ENCODE measurements at regions not wholly inside any gene's neighbourhood (a gene's known extent, or its start where the extent isn't known, plus 50 kb on each side); places are given as distances from the start of the nearest gene placed in this dataset.

- DNase-seq (ENCODE audit: low read depth, low spot score) = no peak
Measured at GRCh38 chr5:2012885-2013284, 130.2 kb upstream of the IRX4 start.

GRCh38 chr5:2011481-2012411, 129.0 kb upstream of the IRX4 start:
- no peak for DNase-seq (ENCODE audit: low read depth, low spot score)

DNA sequence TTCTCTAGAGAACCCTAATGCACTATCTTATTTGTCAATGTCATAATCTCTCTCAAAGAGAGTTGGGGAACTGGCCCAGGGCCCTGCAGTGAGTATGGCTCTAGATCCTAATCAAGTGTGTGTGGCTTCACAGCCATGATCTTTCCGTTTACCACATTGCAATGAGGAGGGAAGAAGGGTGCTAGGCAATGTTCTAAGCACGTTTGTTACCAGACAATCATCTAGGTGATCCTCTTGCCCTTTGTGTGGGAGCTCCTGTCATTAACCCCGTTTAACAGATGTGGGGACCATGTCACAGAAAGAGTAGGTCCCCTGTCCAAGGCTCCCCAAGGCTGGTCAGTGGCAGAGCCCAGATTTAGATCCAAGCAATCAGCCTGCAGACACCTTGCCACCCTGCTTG, 128.2 kb upstream of the IRX4 start:
- DNase-seq (ENCODE audit: low read depth, low spot score) = no peak

- DNase-seq (ENCODE audit: low read depth, low spot score) = no peak
Measured at GRCh38 chr5:2009986-2010914, 127.5 kb upstream of the IRX4 start.

DNA sequence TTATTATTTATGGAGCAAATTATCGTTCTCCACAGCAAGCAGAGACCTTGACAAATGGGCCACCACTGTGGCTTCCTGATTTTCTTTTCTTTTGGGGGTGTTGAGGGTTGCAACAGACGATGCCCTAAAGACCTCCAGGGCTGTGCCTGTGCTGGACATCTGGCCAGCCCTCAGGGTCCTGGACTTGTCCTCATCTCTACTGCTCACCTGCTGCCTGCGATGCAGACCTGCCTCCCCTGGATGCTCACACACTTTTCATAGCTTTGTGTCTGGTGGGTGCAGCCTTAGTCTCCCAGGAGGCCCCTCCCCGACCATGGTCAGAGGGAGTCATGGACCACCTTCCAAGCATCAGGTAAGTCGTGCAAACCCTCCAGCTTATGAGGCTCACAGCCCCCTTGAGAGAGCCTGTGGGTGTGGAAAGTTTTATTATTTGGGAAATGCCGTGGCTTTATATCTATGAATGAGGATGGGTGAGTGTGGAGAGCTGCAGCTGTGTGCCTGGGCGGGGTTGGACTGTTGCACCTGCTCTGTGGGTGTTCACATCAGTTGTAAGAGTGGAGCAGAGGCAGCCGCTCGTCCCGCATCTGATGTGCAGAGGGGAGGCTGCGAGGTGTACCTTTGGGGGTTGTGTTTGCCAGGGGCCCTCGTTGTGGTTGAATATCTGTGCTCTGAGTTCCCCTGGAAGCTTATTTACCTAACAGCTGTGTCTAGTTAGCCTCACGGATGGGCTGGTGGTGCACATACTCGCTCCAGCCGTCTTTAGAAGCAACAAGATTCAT, 126.3 kb upstream of the IRX4 start:
- no peak for DNase-seq (ENCODE audit: low read depth, low spot score)

GRCh38 chr5:2007878-2008501, 125.3 kb upstream of the IRX4 start:
- DNase-seq (ENCODE audit: low read depth, low spot score) = no peak

- no peak for DNase-seq (ENCODE audit: low read depth, low spot score)
Measured at GRCh38 chr5:2007496-2007877, 124.8 kb upstream of the IRX4 start.

- no peak for DNase-seq (ENCODE audit: low read depth, low spot score)
Measured at GRCh38 chr5:2006971-2007291, 124.2 kb upstream of the IRX4 start.

DNA sequence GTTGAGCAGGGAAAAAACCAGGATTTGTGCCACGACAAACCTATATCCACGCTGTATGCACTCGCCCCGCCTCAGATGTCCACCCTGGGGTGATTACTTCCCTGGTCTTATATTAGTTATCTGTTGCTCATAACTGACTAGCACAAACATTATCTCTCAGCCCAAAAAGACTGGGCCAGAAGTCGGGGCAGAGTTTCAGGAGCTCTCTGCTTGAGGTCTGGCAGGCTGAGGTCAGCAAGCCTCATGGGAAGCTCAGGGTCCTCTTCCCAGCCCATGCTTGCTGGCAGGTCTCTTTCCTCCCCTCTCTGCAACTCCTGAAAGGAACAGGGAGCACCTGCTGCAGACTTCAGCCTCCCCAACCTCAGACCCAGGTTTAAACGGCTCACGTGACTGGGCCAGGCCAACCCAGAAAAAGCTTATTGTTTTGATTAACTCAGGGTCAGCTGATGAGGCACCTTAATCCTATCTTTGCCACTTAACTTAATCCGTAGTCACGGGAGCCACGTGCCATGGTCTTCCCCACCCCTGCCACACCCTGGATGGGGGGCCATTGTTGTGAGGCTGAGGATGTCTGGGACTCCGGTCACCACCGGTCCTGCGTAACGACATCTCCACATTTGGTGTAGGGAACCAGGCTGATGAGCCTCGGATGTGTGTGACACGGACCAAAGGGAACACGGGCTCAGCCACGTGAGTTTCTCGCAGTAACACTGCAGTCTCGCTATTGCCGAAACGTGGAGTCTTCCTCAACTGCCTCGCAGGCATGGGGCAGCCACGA, 123.7 kb upstream of the IRX4 start:
- DNase-seq (ENCODE audit: low read depth, low spot score) = no peak

- no peak for DNase-seq (ENCODE audit: low read depth, low spot score)
Measured at GRCh38 chr5:2005101-2006041, 122.6 kb upstream of the IRX4 start.

GRCh38 chr5:2003690-2004365, 121.1 kb upstream of the IRX4 start:
- no peak for DNase-seq (ENCODE audit: low read depth, low spot score)

DNA sequence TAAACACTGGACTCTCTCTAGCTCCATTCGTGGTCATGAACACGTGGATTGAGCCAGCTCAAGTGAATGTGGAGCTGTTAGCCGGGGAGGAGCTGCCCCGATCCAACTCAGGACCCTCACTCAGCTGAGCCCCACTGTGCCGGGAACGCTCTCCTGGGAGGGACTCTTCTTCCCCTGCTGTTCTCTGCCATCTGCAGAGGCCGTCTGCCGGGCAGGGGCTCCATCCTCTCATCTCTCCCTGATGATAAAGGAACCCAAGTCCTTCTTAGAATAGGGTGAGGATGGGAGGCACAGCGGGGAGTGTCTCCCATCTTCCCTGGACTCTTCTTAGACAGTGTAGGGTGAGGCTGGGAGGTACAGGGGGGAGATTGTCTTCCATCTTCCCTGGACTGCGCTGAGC, 120.5 kb upstream of the IRX4 start:
- no peak for DNase-seq (ENCODE audit: low read depth, low spot score)

- no peak for DNase-seq (ENCODE audit: low read depth, low spot score)
Measured at GRCh38 chr5:2001300-2001699, 118.6 kb upstream of the IRX4 start.

- DNase-seq (ENCODE audit: low read depth, low spot score) = no peak
Measured at GRCh38 chr5:2000591-2000990, 117.9 kb upstream of the IRX4 start.

DNA sequence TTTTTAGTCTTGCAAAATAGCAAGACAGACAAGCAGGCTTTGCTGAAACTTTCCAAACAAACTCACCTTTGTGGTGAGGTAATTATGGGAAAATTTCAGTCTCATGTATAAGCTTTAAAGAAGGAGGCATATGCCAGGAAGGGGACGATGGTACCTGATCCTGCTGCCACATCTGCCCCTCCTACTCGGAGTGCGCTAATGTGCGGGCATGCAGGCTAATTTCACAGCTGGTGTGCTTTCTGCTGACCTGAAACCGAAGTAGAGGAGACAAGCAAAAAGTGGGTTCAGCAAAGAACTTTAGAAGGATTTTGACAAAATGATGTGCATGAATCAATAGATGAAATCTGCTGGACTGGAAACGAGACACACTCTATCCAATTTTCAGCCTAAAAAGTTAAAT, 117.1 kb upstream of the IRX4 start:
- no peak for DNase-seq (ENCODE audit: low read depth, low spot score)

DNA sequence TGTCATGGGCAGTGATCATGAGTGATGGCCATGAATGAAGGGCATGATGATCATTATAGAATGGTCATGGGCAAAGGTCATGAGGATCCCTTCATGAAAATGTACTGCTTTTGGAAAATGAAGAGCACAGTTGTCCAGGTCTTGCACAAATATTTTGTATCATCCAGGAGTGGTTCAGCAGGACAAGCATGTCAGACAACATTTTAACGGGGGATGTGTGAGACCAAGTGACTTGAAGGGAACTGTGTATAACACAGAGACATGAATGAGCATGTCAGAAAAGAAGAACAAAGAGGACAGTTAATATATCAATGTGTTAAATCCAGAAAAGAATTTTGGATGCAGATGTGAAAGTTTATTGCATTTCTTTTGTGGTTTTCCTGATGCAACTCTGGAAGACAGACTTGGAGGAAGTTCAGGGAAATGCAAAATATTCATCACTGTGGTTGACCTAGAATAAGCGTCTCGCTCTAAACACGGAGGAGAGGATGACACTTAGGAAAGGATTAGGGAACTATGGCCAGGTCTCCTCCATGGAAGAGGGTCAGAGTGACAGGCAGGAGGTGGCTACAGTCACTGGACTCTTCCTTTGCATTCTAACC, 116.1 kb upstream of the IRX4 start:
- DNase-seq (ENCODE audit: low read depth, low spot score) = no peak

DNA sequence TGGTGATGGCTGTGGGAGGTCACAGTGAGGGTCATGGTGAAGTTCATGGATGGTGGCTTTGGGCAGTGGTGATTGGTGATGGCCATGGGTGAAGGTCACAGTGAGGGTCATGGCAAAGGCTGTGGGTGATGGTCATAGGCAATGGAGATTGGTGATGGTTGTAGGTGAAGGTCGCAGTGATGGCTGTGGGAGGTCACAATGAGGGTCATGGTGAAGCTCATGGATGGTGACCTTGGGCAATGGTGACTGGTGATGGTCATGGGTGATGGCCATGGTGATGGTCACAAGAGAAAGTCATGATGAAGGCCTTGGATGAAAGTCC, 115.6 kb upstream of the IRX4 start:
- no peak for DNase-seq (ENCODE audit: low read depth, low spot score)

DNA sequence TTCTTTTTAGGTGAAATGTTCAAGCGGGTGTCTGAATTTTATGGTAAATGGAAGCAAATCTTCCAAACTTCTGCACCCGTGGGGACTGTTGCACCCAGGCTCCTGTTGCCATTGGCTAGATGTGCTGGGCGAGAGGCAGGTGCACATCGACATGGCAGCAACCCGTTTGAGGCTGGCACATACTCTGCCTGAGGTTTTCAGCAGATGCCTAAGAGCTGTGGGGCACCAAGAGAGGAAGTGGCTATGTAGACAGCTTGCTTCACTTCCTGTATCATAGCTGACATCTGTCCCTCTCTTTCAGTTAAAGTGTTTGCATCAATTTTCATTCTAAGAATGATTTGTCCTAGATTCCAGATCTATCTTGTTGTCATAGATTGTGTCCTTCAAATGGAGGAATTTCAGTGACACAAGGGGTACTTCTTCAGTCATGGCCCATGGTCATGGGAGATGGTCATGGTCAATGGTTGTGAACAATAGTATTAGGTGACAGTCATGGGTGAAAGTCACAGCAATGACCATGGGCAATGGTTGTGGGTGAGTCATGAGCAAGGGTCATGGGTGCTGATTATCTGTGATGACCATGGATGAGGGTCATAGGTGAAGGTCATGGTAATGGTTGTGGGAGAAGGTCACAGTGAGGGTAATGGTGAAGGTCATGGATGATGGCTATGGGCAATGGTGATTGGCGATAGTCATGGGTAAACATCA, 115.1 kb upstream of the IRX4 start:
- no peak for DNase-seq (ENCODE audit: low read depth, low spot score)
